AG20443 (cell line): ENCODE measurements at regions not wholly inside any gene's neighbourhood (a gene's known extent, or its start where the extent isn't known, plus 50 kb on each side); places are given as distances from the start of the nearest gene placed in this dataset.

Experiments used
- DNase-seq: peaks from one replicate; pipeline ENCODE4 v3.0.0; 2012; ENCODE audit warnings: low spot score, mixed read lengths

GRCh38 chr9:38285236-38285635, 107.3 kb upstream of the ALDH1B1 start:
- DNase-seq: no peak

GRCh38 chr9:38284588-38285051, 107.9 kb upstream of the ALDH1B1 start:
- no peak for DNase-seq

GRCh38 chr9:38284039-38284575, 108.4 kb upstream of the ALDH1B1 start:
- DNase-seq: no peak

- no peak for DNase-seq
Measured at GRCh38 chr9:38282756-38283155, 109.7 kb upstream of the ALDH1B1 start.

- DNase-seq: no peak
Measured at GRCh38 chr9:38281917-38282316, 110.6 kb upstream of the ALDH1B1 start.

DNA sequence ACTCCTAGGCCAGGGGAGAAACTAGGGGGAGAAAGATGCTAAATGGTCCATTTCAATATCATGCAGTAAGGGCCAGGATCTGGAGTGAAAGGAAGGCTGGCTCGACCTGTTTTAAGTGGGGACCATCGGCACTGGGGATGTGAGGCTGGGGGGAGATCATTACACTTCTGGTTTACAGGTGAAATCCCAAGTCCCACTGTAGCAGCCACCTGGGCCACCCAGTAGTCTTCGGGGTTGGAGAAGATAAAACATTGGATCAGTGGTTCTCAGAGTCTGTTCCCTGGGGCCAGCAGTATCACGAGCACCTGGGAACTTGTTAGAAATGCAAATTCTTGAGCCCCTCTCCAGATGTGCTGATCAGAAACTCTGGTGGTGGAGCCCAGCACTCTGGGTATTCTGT, 111.3 kb upstream of the ALDH1B1 start:
- no peak for DNase-seq

DNA sequence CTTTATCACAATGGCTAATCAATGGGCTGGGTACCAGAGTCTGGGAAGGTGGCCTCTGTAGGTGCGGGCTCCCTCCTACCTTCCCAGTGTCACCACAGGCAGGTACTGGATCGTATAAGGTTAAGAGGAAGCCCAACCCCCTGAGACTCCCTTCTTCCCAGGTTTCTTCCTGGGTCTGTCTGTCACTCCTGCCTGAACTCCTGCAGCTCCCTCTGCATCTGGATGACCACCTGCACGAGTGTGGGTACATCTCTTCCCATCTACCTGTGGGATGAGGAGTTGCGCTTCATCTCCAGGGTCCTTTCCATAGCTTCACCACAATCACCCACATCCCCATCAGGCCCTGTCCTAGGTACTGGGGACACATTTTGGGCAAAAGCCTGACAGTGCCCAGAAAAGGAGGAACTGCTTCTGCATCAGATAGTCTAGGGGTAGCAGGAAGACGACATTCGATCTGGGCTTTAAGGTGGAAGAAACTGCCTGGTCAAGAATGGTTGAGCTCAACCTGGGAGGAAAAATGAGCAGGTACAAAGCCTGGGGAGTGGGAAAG, 112.2 kb upstream of the ALDH1B1 start:
- DNase-seq: no peak

DNA sequence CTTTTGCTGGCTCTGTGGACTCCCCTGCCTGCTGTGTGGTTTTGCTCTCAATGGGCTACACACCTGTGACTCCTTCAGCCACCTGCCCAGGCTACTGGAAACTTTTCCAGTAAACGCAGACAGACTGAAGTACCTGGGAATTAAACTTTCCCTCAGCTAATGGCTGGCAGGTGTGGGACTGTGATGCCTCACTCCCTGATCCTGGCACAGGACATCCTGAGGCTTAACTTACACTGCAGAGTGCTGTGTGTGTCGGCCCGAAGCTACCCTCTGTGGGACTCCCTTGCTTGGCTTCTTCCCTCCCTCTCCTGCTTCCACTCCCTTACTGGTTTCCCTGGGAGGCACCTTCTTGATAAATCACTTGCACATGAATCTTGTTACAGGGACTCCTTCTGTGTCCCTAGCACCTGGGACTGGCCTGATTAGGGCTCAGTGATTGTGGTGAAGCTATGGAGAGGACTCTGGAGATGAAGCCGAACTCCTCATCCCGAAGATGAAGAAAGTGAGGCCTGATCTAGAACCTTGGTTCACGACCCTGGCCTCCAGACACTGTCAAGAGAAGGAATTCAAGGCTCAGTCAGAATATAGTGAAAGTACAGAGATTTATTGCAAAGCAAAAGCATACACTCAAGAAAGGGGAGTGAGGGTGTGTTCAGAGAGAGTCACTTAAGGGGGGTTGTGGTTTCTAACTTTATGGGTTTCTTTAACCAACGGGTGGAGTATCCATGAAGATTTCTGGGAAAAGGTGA, 113.4 kb upstream of the ALDH1B1 start:
- DNase-seq: no peak

DNA sequence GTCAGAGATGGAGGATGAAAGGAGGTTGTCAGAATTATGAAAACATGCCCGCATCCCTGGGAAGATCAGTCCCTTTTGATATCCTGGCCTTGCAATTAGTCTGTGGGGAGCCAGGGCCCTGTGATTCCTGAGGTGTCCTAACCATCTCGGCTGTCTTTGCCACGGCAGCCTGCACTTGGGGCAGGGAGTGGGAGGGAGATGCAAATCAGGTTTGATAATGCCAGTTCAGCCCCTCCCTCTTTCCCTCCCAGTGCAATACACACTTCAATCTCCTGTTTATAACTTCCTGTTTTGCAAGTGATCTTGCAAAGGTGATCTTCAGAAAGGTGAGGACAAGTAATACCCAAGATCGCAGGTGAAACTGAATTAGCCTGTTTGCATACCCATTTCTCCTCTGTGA, 114.0 kb upstream of the ALDH1B1 start:
- DNase-seq: no peak

DNA sequence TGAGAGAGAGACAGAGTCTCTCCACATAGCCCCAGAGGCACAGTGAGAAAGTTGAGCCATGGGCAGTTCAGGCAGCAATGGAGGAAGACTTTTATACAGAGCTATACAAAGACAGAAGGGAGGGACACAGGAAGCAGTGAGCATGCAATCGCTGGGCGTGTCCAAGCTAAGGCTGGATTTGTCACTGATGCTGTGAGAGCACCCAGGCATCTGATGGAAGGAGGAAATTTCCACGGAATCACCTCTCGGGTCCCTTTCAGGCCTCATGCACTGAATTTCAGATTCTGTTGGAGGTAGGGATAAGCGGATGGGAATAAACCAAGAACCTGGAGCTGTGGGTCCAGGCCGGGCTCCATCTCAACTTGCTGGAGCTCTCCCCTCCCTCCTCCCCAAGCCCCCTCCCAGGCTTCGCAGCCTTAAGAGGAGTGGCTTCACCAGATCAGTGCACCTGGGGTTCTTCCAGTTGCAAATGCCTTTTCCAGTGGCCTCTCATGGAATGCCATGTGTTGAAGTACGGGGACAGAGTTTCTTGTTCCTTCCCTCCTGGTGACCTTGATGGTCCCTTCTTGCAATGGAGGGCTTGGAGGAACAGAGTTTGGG, 114.8 kb upstream of the ALDH1B1 start:
- no peak for DNase-seq

- no peak for DNase-seq
Measured at GRCh38 chr9:38276771-38277439, 115.6 kb upstream of the ALDH1B1 start.

- DNase-seq: no peak
Measured at GRCh38 chr9:38274800-38275199, 117.7 kb upstream of the ALDH1B1 start.

DNA sequence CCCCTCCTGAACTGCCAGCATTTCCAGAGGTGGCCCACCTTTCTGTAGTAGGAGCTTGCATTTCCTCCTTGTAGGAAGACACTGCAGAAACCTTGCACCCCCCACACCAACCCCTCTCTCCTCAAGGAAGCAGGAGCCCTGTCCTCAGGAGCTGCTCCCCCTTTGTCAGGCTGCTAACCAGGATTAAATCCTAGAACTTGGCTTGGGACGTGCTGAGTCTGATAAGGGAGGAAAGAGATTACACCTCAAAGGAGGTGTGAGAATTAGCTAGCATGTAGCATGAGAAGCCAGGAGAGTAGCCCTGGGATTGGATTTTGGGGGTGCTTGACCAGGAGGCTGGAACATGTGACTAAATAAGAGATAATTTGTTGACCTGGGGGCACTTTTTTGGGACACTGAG, 119.8 kb upstream of the ALDH1B1 start:
- no peak for DNase-seq

- DNase-seq: no peak
Measured at GRCh38 chr9:38271666-38272241, 120.7 kb upstream of the ALDH1B1 start.

- DNase-seq: no peak
Measured at GRCh38 chr9:38269775-38270174, 122.7 kb upstream of the ALDH1B1 start.

GRCh38 chr9:38263532-38263931, 129.0 kb upstream of the ALDH1B1 start:
- no peak for DNase-seq

- no peak for DNase-seq
Measured at GRCh38 chr9:38259519-38260218, 132.8 kb upstream of the ALDH1B1 start.

DNA sequence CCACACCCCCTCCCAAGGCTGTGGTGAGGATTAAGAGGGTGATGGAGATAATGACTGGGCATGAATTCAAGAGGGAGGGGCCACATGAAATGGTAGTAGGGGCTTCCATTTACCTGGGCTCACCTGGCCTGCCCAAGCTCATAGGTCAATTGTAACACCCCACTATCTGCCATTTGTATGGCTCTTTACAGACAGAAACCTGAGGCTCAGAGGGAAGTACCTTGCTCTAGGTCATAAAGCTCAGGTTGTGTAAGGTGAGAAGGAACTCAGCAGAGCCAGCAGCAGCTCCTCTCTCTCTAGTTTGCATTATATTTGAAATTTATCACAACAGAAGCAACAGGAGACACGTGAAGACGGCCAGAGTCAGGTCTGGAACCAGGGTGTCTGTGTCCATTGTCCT, 133.4 kb upstream of the ALDH1B1 start:
- no peak for DNase-seq

DNA sequence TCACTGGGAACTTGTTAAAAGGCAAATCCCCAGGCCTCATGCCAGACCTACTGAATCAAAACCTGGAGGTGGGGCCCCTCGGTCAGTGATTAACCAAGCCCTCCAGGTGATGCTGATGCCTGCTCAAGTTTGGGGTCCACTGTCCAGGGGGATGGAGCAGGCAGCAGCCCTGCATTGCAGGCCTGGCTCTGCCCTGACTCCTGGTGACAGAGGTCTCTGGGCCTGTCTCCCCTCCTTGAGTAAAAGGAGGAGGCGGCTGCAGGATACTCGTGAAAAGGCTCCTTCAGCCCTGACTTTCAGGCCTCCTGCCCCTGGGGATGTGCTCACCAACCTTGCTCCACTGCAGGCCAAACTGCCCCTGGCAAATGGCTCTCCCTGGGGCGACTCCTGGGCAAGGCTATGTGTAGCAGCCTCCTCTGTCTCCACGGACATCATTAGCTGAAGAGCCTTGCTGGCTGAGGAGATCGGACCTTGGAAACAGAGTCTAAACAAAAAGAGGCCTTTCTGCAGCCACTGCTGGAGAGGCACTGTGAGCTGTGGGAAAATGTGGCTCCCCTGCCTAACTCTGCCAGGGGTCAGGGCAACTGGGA, 134.8 kb upstream of the ALDH1B1 start:
- DNase-seq: no peak

DNA sequence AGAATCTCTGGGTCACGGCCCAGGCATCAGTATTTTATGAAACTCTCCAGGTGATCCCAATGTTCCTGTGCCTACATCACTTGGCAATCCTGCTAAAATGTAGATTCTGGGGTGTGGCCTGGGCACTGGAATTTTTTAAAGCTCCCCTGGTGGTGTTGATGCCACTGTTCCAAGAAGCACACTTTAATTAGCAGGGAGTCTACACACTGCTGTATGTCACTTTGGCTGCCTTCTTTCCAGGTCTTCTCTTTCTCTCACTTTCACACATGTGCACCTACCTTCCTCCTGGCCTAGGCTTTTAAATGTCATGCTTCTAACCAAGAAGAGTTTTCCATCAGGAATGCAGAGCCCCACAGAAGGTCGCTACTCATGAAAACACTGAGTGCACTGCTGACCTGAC, 136.0 kb upstream of the ALDH1B1 start:
- no peak for DNase-seq

DNA sequence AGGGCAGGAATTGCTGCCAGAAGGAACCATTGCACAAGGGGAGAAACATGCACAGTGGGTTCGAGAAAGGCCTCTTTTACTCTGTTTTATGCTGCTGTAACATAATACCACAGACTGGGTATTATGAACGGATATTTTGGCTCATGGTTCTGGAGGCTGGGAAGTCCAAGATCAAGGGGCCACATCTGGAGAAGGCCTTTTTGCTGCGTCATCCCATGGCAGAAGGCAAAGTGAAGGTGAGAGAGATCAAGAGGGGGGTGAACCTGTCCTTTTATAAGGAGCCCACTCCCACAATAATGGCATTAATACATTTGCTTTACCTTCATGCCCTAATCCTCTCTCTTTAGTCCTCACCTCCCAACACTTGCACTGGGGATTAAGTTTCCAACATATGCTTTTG, 136.9 kb upstream of the ALDH1B1 start:
- no peak for DNase-seq
